GM18868 (cell line): ENCODE measurements at regions not wholly inside any gene's neighbourhood (a gene's known extent, or its start where the extent isn't known, plus 50 kb on each side); places are given as distances from the start of the nearest gene placed in this dataset.

Source experiments
- ATAC-seq: cut with Tn5 transposase; IDR thresholded peaks from one replicate; pipeline ENCODE4 v1.9.1; 2021; ENCODE audit warnings: mild to moderate bottlenecking, moderate library complexity; ENCODE audit not compliant: unreplicated experiment

- ATAC-seq = no peak
Observed at GRCh38 chr14:82511399-82511798, 977.7 kb upstream of the SEL1L start.

- ATAC-seq = no peak
Observed at GRCh38 chr14:82520765-82521164, 987.1 kb upstream of the SEL1L start.

- no peak for ATAC-seq
Observed at GRCh38 chr14:82521191-82521590, 987.5 kb upstream of the SEL1L start.

GRCh38 chr14:82528016-82528415 is 994.4 kb upstream of the SEL1L start:
- ATAC-seq = no peak

- no peak for ATAC-seq
Observed at GRCh38 chr14:82533351-82533750, 999.7 kb upstream of the SEL1L start.

GRCh38 chr14:82536566-82536965 is 1002.9 kb upstream of the SEL1L start:
- no peak for ATAC-seq

GRCh38 chr14:82537831-82538230 is 1004.2 kb upstream of the SEL1L start:
- no peak for ATAC-seq

GRCh38 chr14:82546401-82546800 is 1012.7 kb upstream of the SEL1L start:
- ATAC-seq = no peak

- no peak for ATAC-seq
Observed at GRCh38 chr14:82549306-82549990, 1015.8 kb upstream of the SEL1L start.

- no peak for ATAC-seq
Observed at GRCh38 chr14:82562881-82563280, 1029.2 kb upstream of the SEL1L start.

GRCh38 chr14:82565825-82566224 is 1032.2 kb upstream of the SEL1L start:
- no peak for ATAC-seq

GRCh38 chr14:82587226-82587625 is 1053.6 kb upstream of the SEL1L start:
- no peak for ATAC-seq

GRCh38 chr14:82595466-82595865 is 1061.8 kb upstream of the SEL1L start:
- ATAC-seq = no peak

- ATAC-seq = no peak
Observed at GRCh38 chr14:82602794-82603193, 1069.1 kb upstream of the SEL1L start.

- no peak for ATAC-seq
Observed at GRCh38 chr14:82604819-82605218, 1071.2 kb upstream of the SEL1L start.

- no peak for ATAC-seq
Observed at GRCh38 chr14:82621881-82622450, 1088.3 kb upstream of the SEL1L start.

GRCh38 chr14:82626156-82627066 is 1092.8 kb upstream of the SEL1L start:
- no peak for ATAC-seq

GRCh38 chr14:82635915-82636314 is 1102.3 kb upstream of the SEL1L start:
- ATAC-seq = no peak

GRCh38 chr14:82636426-82636825 is 1102.8 kb upstream of the SEL1L start:
- ATAC-seq = no peak

GRCh38 chr14:82641050-82641540 is 1107.4 kb upstream of the SEL1L start:
- no peak for ATAC-seq

GRCh38 chr14:82642425-82642824 is 1108.8 kb upstream of the SEL1L start:
- peak; percentile 100 for ATAC-seq
